ENCODE measurements at regions not wholly inside any gene's neighbourhood (a gene's known extent, or its start where the extent isn't known, plus 50 kb on each side); places are given as distances from the start of the nearest gene placed in this dataset.

GRCh38 chr12:131609762-131610161 lies 101.1 kb upstream of the SFSWAP start:
- Mint-ChIP-seq H3K27ac (no peak overlapping the region), H3K36me3 (ENCODE audit: low read depth) (peaks cover 3% of the 10 kb centered on the region), H3K9me3 (no peaks in the 10 kb centered on the region), H3K27me3 (peaks cover 8% of the 10 kb centered on the region), H3K4me3 (no peak overlapping the region), H3K4me1 (ENCODE audit: low read depth) (peaks cover 47% of the 10 kb centered on the region)

- no peak overlapping the region for H3K27ac Mint-ChIP-seq
- peaks cover 42% of the 10 kb centered on the region for H3K4me1 Mint-ChIP-seq (ENCODE audit: low read depth)
- peaks cover 8% of the 10 kb centered on the region for H3K27me3 Mint-ChIP-seq
- no peak overlapping the region for H3K4me3 Mint-ChIP-seq
- H3K36me3 Mint-ChIP-seq (ENCODE audit: low read depth), result peaks cover 3% of the 10 kb centered on the region
- H3K9me3 Mint-ChIP-seq, result no peaks in the 10 kb centered on the region
These were observed 100.7 kb upstream of the SFSWAP start for GRCh38 chr12:131610181-131610580.

- Mint-ChIP-seq H3K9me3 (no peaks in the 10 kb centered on the region), H3K27me3 (peaks cover 3% of the 10 kb centered on the region), H3K4me1 (ENCODE audit: low read depth) (peaks cover 35% of the 10 kb centered on the region), H3K4me3 (no peak overlapping the region), H3K36me3 (ENCODE audit: low read depth) (peaks cover 2% of the 10 kb centered on the region), H3K27ac (no peak overlapping the region)
These were observed 100.0 kb upstream of the SFSWAP start for GRCh38 chr12:131610891-131611290.

- H3K9me3 Mint-ChIP-seq, result no peaks in the 10 kb centered on the region
- H3K4me3 Mint-ChIP-seq, result no peak overlapping the region
- no peaks in the 10 kb centered on the region for H3K27me3 Mint-ChIP-seq
- H3K4me1 Mint-ChIP-seq (ENCODE audit: low read depth), result peaks cover 29% of the 10 kb centered on the region
- H3K27ac Mint-ChIP-seq, result no peak overlapping the region
- no peaks in the 10 kb centered on the region for H3K36me3 Mint-ChIP-seq (ENCODE audit: low read depth)
These were observed 99.3 kb upstream of the SFSWAP start for GRCh38 chr12:131611416-131612091.

- no peaks in the 10 kb centered on the region for H3K27me3 Mint-ChIP-seq
- no peaks in the 10 kb centered on the region for H3K36me3 Mint-ChIP-seq (ENCODE audit: low read depth)
- no peak overlapping the region for H3K27ac Mint-ChIP-seq
- H3K4me3 Mint-ChIP-seq, result no peak overlapping the region
- peaks cover 22% of the 10 kb centered on the region for H3K4me1 Mint-ChIP-seq (ENCODE audit: low read depth)
- H3K9me3 Mint-ChIP-seq, result no peaks in the 10 kb centered on the region
These were observed 98.7 kb upstream of the SFSWAP start for GRCh38 chr12:131612092-131612755.

- Mint-ChIP-seq H3K27ac (no peak overlapping the region), H3K4me3 (no peak overlapping the region), H3K27me3 (no peaks in the 10 kb centered on the region), H3K9me3 (no peaks in the 10 kb centered on the region), H3K4me1 (ENCODE audit: low read depth) (peaks cover 12% of the 10 kb centered on the region), H3K36me3 (ENCODE audit: low read depth) (no peaks in the 10 kb centered on the region)
These were observed 97.7 kb upstream of the SFSWAP start for GRCh38 chr12:131613186-131613585.

- Mint-ChIP-seq H3K27me3 (peaks cover under 1% of the 10 kb centered on the region), H3K4me3 (no peak overlapping the region), H3K9me3 (no peaks in the 10 kb centered on the region), H3K36me3 (ENCODE audit: low read depth) (no peaks in the 10 kb centered on the region), H3K27ac (no peak overlapping the region), H3K4me1 (ENCODE audit: low read depth) (peaks cover 10% of the 10 kb centered on the region)
These were observed 97.2 kb upstream of the SFSWAP start for GRCh38 chr12:131613678-131614077.

GRCh38 chr12:131615326-131616042 lies 95.4 kb upstream of the SFSWAP start:
- H3K4me3 Mint-ChIP-seq, result no peak overlapping the region
- no peaks in the 10 kb centered on the region for H3K9me3 Mint-ChIP-seq
- H3K4me1 Mint-ChIP-seq (ENCODE audit: low read depth), result no peaks in the 10 kb centered on the region
- no peaks in the 10 kb centered on the region for H3K36me3 Mint-ChIP-seq (ENCODE audit: low read depth)
- H3K27me3 Mint-ChIP-seq, result peaks cover 9% of the 10 kb centered on the region
- H3K27ac Mint-ChIP-seq, result no peak overlapping the region

GRCh38 chr12:131616043-131616700 lies 94.7 kb upstream of the SFSWAP start:
- Mint-ChIP-seq H3K4me3 (no peak overlapping the region), H3K36me3 (ENCODE audit: low read depth) (no peaks in the 10 kb centered on the region), H3K4me1 (ENCODE audit: low read depth) (no peaks in the 10 kb centered on the region), H3K27ac (no peak overlapping the region), H3K27me3 (peaks cover 9% of the 10 kb centered on the region), H3K9me3 (no peaks in the 10 kb centered on the region)

- Mint-ChIP-seq H3K4me1 (ENCODE audit: low read depth) (no peaks in the 10 kb centered on the region), H3K36me3 (ENCODE audit: low read depth) (no peaks in the 10 kb centered on the region), H3K9me3 (no peaks in the 10 kb centered on the region), H3K27ac (no peak overlapping the region), H3K4me3 (no peak overlapping the region), H3K27me3 (peaks cover 9% of the 10 kb centered on the region)
These were observed 94.2 kb upstream of the SFSWAP start for GRCh38 chr12:131616738-131617137.

- Mint-ChIP-seq H3K9me3 (no peaks in the 10 kb centered on the region), H3K36me3 (ENCODE audit: low read depth) (no peaks in the 10 kb centered on the region), H3K4me1 (ENCODE audit: low read depth) (no peaks in the 10 kb centered on the region), H3K27ac (no peak overlapping the region), H3K4me3 (no peak overlapping the region), H3K27me3 (peaks cover 9% of the 10 kb centered on the region)
These were observed 93.7 kb upstream of the SFSWAP start for GRCh38 chr12:131617179-131617578.

- Mint-ChIP-seq H3K36me3 (ENCODE audit: low read depth) (no peaks in the 10 kb centered on the region), H3K4me1 (ENCODE audit: low read depth) (no peaks in the 10 kb centered on the region), H3K9me3 (no peaks in the 10 kb centered on the region), H3K4me3 (no peak overlapping the region), H3K27me3 (peaks cover 9% of the 10 kb centered on the region), H3K27ac (no peak overlapping the region)
These were observed 93.1 kb upstream of the SFSWAP start for GRCh38 chr12:131617596-131618302.

- H3K4me1 Mint-ChIP-seq (ENCODE audit: low read depth), result no peaks in the 10 kb centered on the region
- no peaks in the 10 kb centered on the region for H3K36me3 Mint-ChIP-seq (ENCODE audit: low read depth)
- peaks cover 9% of the 10 kb centered on the region for H3K27me3 Mint-ChIP-seq
- H3K27ac Mint-ChIP-seq, result no peak overlapping the region
- H3K9me3 Mint-ChIP-seq, result no peaks in the 10 kb centered on the region
- no peak overlapping the region for H3K4me3 Mint-ChIP-seq
These were observed 92.6 kb upstream of the SFSWAP start for GRCh38 chr12:131618303-131618658.

GRCh38 chr12:131618701-131619100 lies 92.2 kb upstream of the SFSWAP start:
- no peak overlapping the region for H3K4me3 Mint-ChIP-seq
- H3K27ac Mint-ChIP-seq, result no peak overlapping the region
- H3K4me1 Mint-ChIP-seq (ENCODE audit: low read depth), result no peaks in the 10 kb centered on the region
- peaks cover 9% of the 10 kb centered on the region for H3K27me3 Mint-ChIP-seq
- no peaks in the 10 kb centered on the region for H3K9me3 Mint-ChIP-seq
- H3K36me3 Mint-ChIP-seq (ENCODE audit: low read depth), result no peaks in the 10 kb centered on the region
